GM18517 (cell line): ENCODE measurements at regions not wholly inside any gene's neighbourhood (a gene's known extent, or its start where the extent isn't known, plus 50 kb on each side); places are given as distances from the start of the nearest gene placed in this dataset.
"Not testable (repeated sequence)": the region's sequence is repeated elsewhere in the genome, so short reads cannot be mapped to it uniquely, and the experiment has no call there.

ENCODE experiments used
- ATAC-seq: cut with Tn5 transposase; IDR thresholded peaks from one replicate; pipeline ENCODE4 v1.9.1; 2021; ENCODE audit warnings: mild to moderate bottlenecking, moderate library complexity; ENCODE audit not compliant: unreplicated experiment

DNA sequence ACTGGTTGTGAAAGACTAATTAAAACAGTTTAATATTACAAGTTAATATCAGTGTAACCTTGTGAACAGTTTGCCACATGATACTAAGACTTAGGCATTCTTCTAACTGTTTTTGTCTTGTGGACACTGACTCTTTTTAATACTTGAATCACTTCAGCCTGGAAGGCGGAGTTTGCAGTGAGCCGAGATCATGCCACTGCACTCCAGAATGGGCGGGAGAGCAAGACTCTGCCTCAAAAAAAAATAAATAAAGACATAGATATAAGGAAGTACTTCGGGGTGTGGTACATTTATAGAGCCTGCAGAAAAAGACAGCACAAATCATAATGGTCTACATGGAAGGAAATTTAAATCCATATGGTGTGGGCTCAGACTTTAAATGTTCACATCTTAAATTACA, 300.4 kb upstream of the NETO1 start:
- ATAC-seq = no peak

DNA sequence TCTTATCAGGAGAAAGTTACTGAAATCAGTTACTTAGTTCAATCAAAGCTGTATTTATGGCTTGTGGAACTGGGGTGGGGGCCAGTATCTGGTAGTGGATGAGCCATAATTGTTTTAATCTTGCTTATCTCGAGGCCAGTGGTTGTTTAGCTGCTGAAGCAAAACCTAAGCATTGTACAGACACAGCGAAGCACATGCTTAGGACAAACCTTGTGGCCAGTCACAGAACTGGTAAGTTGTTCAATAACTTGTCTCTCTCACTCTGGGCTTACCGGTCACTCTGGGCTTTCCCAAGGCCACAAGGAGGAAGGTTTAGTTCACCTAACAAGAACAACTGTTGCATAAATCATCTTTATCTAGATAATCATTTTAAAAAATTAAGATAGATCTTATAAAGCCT, 296.6 kb upstream of the NETO1 start:
- no peak for ATAC-seq

DNA sequence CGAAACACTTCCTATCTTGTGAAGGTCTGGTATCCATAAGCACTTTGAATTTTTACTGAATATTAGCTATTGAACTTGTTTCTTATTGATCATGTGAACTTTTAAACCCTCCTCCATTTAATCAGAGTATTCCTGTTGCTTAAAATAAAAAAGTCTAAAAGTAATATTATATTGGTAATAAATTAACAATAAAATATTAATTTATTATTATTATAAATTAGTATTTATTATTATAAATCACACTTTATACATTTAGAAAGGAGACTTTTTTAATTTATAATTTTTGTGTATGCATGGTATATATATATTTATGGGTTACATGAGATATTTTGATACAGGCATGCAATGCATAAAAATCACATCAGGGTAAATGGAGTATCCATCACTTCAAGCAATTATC, 295.4 kb upstream of the NETO1 start:
- ATAC-seq = no peak

DNA sequence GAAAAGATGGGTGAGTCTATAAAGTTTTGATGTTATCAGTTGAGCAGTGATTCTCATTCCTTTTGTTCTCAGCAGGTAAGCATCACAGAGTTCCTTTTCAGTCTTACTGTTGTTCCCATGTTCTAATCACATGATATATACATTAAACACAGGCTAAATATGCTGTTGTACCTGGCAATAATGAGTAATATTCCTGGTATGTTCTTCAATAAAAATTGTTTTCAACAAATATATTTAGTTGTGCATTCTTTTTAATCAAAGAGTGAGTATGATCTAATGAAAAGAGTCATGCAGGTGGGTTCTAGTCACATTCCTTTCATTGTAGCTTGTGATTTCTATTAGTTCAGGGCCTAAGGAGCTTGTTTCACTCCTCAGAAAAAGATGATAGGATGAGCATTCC, 288.3 kb upstream of the NETO1 start:
- no peak for ATAC-seq

DNA sequence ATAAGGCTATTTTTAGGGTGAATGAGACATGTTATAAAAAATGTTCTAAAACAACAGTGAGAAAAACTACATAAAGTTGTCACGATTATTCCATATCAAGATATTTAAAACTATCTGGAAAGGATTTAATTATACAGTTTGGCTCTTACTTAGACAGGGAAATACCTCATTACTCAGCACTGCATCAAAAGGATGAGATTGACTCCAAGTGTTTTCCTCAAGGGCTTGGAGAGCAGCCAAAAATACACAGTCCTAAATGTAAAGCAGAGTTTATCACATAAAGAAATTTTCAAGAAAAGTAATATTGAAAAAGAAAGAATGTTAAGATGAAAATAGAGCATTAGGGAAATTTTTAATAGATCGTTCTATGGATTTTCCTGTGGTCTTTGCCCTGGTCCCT, 285.5 kb upstream of the NETO1 start:
- ATAC-seq = no peak

DNA sequence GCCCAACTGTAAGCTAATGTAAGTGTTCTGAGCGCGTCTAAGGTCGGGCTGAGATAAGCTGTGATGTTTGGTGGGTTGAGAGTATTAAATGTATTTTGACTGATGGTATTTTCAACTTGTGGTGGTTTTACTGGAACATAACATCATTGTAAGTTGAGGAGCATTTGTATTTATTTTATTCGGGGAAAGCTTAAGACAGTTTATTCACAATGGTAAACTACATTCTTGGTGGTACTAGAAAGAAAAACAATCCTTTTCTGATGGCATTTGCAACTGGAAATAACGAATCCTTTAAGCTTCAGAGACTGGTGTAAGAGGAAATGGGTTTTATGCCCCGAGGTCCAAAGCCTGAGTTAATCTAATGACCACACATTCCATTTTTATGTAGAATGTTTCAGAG, 283.3 kb upstream of the NETO1 start:
- ATAC-seq = no peak

DNA sequence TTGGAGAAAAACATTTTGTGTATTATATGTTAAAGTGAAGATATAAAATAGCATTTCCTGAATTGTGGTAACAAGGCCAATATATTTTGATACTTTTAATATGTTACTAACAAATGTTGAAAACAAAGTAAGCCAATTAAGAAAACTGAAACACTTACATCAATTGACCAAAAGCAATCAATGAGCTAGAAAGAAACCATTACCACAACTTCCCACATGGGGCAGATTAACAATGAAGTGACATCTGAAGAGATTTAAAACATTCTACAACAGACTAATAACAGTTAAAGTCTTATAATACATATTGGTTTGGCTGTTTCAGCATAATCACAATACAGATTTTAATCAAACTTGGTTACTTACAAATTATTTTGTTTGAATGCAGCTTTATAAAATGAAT, 282.4 kb upstream of the NETO1 start:
- ATAC-seq = no peak

DNA sequence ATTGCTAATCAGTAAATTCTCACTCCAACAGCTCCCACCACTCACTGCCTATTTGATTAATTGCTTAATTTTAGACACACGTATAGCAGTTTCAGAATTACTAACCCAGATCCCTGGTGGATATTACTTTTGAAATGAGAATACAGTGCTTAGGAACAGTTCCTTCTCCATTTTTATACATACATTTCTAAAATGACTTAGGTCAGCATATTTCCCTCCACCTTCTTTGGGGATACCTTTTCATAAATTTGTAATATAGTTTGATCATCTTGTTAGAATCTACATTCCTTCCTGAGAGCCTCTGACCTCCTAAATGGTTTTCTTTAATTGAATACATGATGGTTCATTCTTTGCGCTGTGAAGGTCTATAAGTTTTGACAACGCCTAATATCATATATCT, 279.8 kb upstream of the NETO1 start:
- ATAC-seq = no peak

DNA sequence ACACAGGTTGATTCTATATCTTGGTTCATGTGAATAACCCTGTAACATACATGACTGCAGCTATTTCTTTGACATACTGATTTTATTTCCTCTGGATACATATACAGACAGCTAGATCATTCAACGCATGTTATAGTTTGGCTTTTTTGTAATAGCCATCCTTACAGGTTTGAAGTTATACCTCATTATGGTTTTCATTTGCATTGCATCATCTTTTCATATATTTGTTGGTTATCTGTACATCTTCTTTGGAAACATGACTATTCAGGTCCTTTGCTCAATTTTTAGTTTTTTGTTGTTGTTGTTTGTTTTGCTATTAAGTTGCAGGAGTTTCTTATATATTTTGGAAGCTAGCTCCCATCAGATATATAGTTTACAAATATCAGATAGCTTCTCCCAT, 276.2 kb upstream of the NETO1 start:
- no peak for ATAC-seq

DNA sequence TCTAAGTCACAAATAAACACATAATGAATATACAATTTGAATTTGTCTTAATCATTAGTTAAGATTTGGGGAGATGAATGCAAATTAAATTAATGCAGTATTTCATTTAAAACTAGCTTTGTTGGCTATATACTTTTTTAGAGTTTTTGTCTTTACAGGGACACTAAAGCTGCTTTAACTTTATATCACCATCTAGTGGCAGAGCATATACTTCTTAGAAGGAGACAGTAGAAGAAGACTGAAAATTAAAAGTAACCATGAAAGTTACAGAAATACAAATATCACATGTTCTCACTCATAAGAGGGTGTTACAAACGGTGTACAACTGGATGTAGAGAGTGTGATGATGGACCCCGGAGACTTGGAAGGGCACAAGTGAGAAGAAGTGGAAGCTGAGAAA, 268.3 kb upstream of the NETO1 start:
- ATAC-seq = no peak

DNA sequence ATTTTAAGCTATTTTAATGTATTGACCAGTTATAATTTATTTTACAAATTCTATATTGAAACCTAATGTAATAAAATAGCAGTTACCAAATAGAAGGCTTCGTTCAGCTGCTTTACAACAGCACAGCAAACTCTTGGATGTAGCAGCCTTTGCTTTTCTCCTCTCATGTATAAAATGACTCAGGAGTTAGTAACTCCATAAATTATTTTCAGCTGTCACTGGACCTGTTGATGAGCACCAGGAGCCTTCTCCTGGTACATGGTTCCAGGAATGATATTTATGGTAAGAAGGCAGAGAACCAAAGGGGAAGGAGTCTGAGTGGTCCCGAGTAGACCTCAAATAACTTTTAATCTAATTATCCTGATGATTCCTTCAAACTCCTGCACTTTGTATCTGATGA, 256.4 kb upstream of the NETO1 start:
- no peak for ATAC-seq

DNA sequence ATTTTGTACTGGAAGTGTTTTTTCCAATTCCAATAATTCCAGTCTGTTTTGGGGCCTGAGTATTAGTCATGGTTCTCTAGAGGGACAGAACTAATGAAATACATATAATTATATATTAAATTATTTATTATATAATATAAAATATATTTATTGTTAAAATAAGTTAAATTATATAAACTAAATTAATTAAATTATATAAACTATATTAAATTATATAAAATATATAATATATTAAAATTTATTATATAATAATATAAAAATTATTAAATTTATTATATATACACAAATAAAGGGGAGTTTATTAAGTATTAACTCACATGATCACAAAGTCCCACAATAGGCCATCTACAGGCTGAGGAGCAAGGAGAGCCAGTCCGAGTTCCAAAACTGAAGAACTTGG, 253.4 kb upstream of the NETO1 start:
- no peak for ATAC-seq

DNA sequence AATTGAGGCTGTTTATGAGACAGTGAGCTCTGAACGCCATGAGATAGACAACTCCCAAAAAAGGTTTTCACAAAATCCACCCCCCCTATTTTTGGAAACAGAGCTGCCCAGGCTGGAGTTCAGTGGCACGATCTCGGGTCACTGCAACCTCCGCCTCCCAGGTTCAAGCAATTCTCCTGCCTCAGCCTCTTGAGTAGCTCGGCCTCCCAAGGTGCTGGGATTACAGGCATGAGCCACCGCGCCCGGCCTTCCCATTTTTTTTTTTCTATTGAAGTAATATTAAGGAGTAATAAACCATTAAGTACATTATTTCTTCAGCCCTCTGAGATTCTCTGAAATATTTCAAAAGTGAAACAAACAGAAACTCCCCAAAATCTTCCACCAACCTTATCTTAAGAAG, 252.8 kb upstream of the NETO1 start:
- no peak for ATAC-seq

DNA sequence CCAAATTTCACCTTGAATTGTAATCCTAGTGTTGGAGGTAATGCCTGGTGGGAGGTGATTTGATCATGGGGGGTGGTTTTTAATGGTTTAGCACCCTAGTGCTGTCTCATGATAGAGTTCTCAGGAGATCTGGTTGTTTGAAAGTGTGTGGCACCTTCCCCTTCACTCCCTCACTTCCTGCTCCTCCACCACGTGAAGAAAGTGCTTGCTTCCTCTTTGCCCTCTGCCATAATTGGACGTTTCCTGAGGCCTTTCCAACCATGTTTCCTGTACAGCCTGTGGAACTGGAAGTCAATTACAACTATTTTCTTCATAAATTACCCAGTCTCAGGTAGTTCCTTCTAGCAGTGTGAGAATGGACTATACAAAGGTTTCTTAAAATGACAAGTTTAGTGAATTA, 251.8 kb upstream of the NETO1 start:
- ATAC-seq = no peak

DNA sequence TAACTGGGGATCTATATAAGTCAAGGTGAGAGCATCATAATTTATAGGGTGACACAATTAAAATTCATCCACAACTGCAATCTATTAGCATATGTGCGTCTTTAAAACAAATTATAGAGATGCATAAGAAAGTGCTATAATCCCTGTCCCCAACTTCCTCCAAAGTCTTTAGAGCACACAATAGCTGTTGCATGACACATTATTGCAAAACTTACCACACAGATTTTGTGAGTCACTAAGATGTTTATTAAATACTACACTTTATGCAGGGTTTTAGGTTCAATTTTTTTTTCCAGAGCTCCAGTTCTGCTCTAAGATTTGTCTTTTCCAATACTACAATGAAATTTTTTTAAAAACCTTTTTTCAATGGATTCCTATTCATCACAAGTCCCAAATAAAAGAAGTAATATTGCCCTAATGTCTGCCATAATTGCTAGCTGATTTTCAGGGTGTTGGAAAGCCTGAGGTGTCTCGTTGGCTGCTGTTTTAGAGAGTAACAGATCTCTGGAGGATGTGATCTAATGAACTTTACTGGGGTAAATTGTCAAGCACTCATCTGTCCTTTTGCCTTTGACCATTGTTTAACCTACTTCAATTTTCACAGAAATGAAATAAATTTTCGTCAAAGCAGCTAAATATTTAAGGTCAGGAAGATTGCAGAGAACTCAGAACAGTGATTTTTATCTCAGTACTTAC, 250.5 kb upstream of the NETO1 start:
- no peak for ATAC-seq

DNA sequence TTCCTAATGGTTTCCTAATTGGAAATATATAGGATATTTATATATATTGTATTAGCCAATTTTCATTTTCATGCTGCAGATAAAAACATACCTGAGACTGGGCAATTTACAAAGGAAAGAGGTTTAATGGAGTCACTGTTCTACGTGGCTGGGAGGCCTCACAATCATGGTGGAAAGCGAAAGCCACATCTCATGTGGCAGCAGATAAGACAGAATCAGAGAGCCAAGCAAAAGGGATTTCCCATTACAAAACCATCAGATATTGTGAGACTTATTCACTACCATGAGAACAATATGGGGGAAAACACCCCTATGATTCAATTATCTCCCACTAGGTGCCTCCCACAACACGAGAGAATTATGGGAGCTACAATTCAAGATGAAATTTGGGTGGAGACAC, 242.5 kb upstream of the NETO1 start:
- no peak for ATAC-seq

DNA sequence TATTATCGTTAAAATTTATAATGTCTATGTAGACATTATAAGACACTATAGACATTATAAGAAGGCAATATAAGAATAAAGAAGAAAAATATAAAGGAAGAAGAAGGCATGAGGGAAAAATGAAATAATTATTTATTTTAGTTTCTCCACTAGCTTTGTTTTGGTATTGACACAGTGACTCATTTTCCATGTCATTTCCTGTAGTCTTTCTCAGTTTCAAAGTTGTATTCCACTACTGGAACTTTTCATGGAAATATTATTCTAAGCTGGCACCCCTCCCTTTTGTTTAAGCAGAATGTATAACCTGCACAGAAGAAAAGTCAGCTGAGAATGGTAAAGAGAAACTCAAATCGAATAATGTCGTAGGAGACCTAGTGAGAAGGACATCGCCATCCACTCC, 234.2 kb upstream of the NETO1 start:
- no peak for ATAC-seq

DNA sequence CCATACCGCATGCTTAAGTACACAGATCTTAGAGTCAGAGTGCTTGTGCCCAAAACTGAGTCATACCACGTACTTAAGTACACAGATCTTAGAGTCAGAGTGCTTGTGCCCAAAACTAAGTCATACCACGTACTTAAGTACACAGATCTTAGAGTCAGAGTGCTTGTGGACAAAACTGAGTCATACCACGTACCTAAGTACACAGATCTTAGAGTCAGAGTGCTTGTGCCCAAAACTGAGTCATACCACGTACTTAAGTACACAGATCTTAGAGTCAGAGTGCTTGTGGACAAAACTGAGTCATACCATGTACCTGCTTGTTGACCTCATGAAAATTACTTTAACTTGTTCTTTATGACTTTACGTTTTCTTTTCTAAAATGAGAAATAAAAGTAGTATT, 233.7 kb upstream of the NETO1 start:
- ATAC-seq = not testable (repeated sequence)

DNA sequence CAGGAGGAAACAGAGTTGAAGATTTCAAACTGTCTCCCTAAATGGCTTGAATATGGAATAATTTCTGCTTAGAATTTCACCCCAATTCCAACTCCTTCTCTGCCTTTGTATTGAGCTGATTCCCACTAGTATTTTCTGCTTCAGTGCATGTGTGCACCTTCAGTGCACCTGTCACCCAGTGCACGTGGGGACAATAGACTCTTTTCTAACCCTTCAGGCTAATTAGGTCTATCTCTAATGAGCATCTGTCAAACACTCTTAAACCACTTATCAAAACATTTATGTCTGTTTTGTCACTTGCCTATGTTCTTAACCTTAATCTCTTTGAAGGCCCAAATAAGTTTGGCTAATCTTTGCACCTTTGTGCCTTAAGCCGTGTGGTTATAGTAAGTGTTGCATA, 232.0 kb upstream of the NETO1 start:
- no peak for ATAC-seq

DNA sequence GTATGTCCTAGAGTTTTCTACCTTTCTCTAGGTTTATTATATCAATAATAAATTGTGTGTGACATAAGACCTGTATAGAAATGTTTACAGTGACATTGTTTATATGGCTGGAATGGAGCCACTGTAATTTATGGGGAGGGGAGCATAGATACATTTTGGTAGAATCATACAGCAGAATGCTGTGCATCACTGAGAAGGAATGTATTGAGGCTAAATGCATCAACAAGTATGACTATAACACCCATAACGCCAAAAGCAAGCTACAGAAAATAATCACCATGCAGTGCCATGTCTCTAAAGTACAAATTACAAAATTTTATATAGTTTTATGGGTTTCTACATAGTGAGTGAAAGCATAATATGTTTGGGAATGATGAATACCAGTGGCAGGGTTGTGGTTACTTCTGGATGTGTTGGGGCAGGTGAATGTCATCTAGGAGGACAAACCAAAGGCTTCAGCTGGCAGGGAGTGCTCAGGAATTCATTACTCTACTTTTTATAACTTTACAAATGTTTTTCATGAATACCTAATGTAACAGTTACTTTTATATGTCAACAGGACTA, 226.0 kb upstream of the NETO1 start:
- ATAC-seq = no peak

DNA sequence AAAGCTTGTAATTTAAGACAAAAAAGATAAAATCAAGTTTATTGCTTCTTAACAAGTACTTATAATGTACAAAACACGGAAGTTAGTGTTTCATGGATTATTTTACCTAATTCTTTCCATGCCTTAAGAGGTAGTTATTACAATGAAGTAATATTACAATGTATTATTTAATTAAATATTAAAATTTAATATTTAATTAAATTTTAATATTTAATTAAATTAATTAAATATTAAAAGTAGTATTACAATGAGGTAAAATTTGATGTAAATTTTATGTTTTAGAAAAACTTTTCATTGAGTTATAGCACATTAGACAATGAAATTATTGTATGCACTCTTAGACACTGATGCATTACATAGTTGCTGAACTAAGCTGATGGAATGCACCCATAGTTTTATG, 220.7 kb upstream of the NETO1 start:
- ATAC-seq = no peak

DNA sequence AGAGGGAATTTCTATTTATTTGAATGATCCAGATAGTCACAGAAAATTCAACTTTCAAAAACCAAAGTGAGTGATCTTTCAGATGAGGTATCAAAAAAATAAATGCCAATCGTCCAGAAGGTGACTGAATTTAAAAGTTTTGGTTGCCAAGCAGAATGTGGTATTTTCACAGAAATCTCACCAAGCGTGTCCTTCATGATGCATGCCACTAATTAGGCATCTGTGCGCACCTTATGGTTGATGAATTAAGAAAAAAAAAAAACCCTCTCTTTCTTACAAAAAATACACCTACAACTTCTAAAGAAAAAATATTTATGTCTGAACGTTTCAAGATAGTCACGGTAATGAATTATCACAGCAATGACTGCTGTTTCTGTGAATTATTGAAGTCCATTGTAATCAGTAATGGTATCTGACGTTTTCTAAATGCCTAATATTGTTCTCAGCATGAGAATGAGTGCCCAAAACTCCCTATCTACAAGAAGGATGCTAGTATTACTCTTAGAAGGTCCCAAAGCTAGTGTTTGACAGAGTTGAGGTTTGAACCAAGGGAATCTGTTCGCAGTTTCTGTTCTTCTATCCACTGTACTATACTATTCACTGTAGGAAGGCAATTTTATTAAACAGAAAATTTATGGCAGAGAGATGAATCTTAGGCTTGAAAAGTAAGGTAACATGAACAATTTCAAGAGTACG, 219.6 kb upstream of the NETO1 start:
- no peak for ATAC-seq

DNA sequence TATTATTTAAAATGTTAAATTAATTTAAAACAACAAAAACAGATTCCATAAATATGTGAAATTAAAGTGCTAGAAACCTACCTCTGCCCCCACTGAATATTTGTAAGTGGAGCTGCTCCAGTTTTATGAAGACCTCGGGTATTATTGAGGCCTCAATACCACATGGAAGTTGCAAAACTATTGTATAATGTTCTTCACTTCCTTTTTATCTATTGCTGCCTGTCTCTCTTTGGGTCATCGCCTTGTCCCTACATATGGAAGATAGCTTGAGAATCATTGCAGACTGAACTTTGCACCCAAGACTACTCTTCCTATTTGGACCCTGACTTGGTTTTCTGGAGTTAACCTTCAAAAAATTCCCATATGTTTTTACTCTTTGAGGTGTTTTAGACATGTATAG, 212.1 kb upstream of the NETO1 start:
- no peak for ATAC-seq
